NT2/D1 (cell line): ENCODE measurements at regions not wholly inside any gene's neighbourhood (a gene's known extent, or its start where the extent isn't known, plus 50 kb on each side); places are given as distances from the start of the nearest gene placed in this dataset.
A peak's percentile ranks its signal among the peaks of the same experiment; 100 is the strongest.

ENCODE experiments used
- DNase-seq: peaks from one replicate; pipeline ENCODE4 v3.0.0-alpha.2; 2011; ENCODE audit warnings: low read depth, low spot score
- H3K27me3 ChIP-seq: 2 replicates; pipeline ENCODE4 v1.6.0; 2011; ENCODE audit warnings: mild to moderate bottlenecking; ENCODE audit not compliant: insufficient read length, insufficient read depth
- H3K36me3 ChIP-seq: 2 replicates; pipeline ENCODE4 v1.6.1; 2011; ENCODE audit warnings: mild to moderate bottlenecking, low read length, mixed read lengths; ENCODE audit not compliant: insufficient read depth, insufficient read length
- H3K4me1 ChIP-seq: 2 replicates; pipeline ENCODE4 v1.5.1; 2011; ENCODE audit not compliant: insufficient read depth, insufficient read length
- H3K4me3 ChIP-seq: 2 replicates; pipeline ENCODE4 v1.5.1; 2011; ENCODE audit warnings: low read depth; ENCODE audit not compliant: insufficient read length
- H3K9ac ChIP-seq: 2 replicates; pipeline ENCODE4 v1.6.0; 2011; ENCODE audit warnings: low read depth; ENCODE audit not compliant: insufficient read length
- H3K9me3 ChIP-seq: 2 replicates; pipeline ENCODE4 v1.5.1; 2011; ENCODE audit warnings: mild to moderate bottlenecking, low read length; ENCODE audit not compliant: insufficient read depth
- SUZ12 ChIP-seq: IDR thresholded peaks from 2 replicates; pipeline ENCODE4 v1.6.1; 2011; ENCODE audit not compliant: insufficient read length, insufficient read depth; ENCODE audit errors: extremely low read depth
- YY1 ChIP-seq: IDR thresholded peaks from 2 replicates; pipeline ENCODE4 v1.6.1; 2011; ENCODE audit not compliant: insufficient read length, insufficient read depth
- ZNF274 ChIP-seq: IDR thresholded peaks from 2 replicates; pipeline ENCODE4 v1.6.1; 2011; ENCODE audit warnings: mild to moderate bottlenecking, low read depth, low read length

- no peak for DNase-seq
- H3K4me3 ChIP-seq, result no peak overlapping the region
- H3K27me3 ChIP-seq, result peaks cover 8% of the 10 kb centered on the region
- no peak overlapping the region for H3K9ac ChIP-seq
- H3K36me3 ChIP-seq, result no peaks in the 10 kb centered on the region
- TF ChIP-seq ZNF274 (no peak), YY1 (no peak), SUZ12 (no peak)
- peaks cover 5% of the 10 kb centered on the region for H3K4me1 ChIP-seq
- H3K9me3 ChIP-seq, result peaks cover 6% of the 10 kb centered on the region; the same call in 1 of the 2 replicates
Measured at GRCh38 chr21:41066086-41066938, 101.6 kb upstream of the BACE2 start.

- no peak for DNase-seq
- Histone ChIP-seq H3K4me1 (peaks cover 5% of the 10 kb centered on the region), H3K4me3 (no peak overlapping the region), H3K36me3 (no peaks in the 10 kb centered on the region), H3K9me3 (no peaks in the 10 kb centered on the region), H3K9ac (no peak overlapping the region), H3K27me3 (peaks cover 8% of the 10 kb centered on the region)
- TF ChIP-seq SUZ12 (no peak), YY1 (no peak), ZNF274 (no peak)
Measured at GRCh38 chr21:41067709-41068108, 100.3 kb upstream of the BACE2 start.

GRCh38 chr21:41068496-41068895, 99.5 kb upstream of the BACE2 start:
- H3K4me1 ChIP-seq, result peaks cover 5% of the 10 kb centered on the region
- TF ChIP-seq SUZ12 (no peak), YY1 (no peak), ZNF274 (no peak)
- DNase-seq, result no peak
- H3K4me3 ChIP-seq, result peak overlapping the region; percentile 29
- H3K9ac ChIP-seq, result no peak overlapping the region
- no peaks in the 10 kb centered on the region for H3K9me3 ChIP-seq
- H3K27me3 ChIP-seq, result peaks cover 8% of the 10 kb centered on the region
- no peaks in the 10 kb centered on the region for H3K36me3 ChIP-seq

DNA sequence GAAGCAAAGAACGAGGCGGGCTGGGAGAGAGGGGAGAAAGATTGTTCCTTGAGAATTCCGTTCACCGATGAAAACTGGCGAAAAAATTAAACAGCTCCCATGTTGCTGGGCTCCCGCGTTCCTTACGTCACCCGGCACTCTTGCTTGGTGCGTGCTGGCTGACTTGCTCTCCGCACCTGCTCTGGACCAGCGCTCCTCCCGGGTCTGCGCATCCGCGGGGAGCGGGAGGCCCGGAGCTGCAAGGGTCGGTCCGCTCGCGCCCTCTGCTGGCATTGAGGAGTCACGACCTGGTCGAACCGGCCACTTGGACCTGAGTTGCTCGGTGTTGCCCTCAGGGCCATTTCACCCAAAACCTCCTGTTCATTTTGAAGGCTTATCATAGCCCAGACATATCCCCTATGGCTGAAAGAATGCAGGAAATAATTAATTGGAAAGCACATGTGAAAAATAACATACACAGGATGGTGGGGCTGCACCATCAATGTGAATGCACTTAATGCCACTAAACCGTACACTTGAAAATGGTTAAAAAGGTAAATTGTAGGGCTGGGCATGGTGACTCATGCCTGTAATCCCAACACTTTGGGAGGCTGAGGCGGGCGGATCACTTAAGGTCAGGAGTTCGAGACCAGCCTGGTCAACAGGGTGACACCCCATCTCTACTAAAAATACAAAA, 98.9 kb upstream of the BACE2 start:
- DNase-seq, result peak; percentile 94
- Histone ChIP-seq H3K36me3 (no peaks in the 10 kb centered on the region), H3K27me3 (peaks cover 8% of the 10 kb centered on the region), H3K9ac (no peak overlapping the region), H3K9me3 (no peaks in the 10 kb centered on the region), H3K4me1 (peaks cover 5% of the 10 kb centered on the region), H3K4me3 (peak overlapping the region; percentile 29)
- TF ChIP-seq SUZ12, result no peak
- no peak for TF ChIP-seq ZNF274

DNA sequence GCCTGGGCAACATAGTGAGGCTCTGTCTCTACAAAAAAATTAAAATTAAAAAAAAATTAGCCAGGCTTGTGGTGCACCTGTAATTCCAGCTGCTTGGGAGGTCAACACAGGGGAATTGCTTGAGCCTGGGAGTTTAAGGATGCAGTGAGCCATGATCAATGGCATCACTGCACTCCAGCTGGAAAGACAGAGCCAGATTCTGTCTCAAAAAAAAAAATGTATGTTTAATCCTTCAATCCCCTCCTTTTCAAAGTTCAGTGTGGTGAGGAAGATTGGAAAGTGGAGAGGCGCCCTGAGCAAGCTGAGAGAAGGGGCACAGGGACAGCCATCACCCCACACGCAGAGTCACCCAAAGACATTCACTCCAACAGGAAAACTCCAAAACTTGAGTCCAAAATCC, 97.7 kb upstream of the BACE2 start:
- peaks cover 3% of the 10 kb centered on the region for H3K4me1 ChIP-seq
- H3K27me3 ChIP-seq, result peaks cover 8% of the 10 kb centered on the region
- TF ChIP-seq ZNF274 (no peak), YY1 (no peak), SUZ12 (no peak)
- H3K9ac ChIP-seq, result no peak overlapping the region
- H3K36me3 ChIP-seq, result no peaks in the 10 kb centered on the region
- DNase-seq, result no peak
- H3K9me3 ChIP-seq, result peaks cover under 1% of the 10 kb centered on the region; the same call in 1 of the 2 replicates
- no peak overlapping the region for H3K4me3 ChIP-seq

DNA sequence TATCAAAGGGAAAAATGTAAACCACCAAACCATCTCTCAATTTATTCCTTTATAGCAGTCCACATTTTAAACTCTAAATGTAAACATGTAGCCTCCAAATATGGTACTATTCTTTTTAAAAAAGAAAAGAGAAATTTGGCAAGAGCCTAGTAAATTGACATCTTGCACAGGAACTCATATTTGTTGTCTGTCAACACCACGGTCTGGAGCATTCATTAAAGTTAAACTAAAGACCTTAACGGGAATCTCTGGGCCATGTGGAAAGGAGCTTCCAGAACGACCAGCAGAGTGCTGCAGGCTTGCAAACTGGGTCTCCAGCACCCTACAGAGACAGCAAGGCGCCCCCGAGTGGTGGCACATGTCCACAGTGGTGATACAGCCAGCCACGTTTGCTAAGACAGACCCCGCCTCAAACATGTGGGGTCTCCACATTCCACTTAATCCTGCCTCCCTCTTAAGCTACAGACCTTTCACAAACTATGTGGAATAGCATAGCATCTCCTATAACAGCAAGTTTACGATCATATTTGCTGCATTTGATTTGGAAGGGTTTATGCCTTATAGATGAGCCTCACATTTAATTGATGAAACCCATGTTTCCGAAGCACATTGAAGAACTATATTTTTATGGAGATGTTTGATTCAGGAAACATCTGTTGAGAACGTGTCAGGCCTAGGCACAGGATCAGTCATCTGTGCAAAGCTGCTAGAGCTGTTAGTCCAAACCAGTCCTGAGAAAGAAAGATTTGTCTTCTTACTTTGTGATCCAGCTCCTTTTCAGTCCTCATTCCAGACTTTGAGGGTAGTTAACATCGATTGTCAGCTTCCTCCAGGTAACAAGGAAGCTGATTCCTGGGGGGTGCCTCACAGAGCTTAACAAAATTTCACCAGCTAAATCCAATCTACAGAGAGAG, 96.4 kb upstream of the BACE2 start:
- Histone ChIP-seq H3K4me1 (peaks cover 3% of the 10 kb centered on the region), H3K36me3 (no peaks in the 10 kb centered on the region), H3K9ac (no peak overlapping the region), H3K4me3 (no peak overlapping the region), H3K27me3 (peaks cover 8% of the 10 kb centered on the region), H3K9me3 (peaks cover 9% of the 10 kb centered on the region; the same call in 1 of the 2 replicates)
- TF ChIP-seq ZNF274, result no peak
- no peak for TF ChIP-seq YY1
- no peak for TF ChIP-seq SUZ12
- DNase-seq, result peak; percentile 62
